KMS-11 (cell line): ENCODE measurements at regions not wholly inside any gene's neighbourhood (a gene's known extent, or its start where the extent isn't known, plus 50 kb on each side); places are given as distances from the start of the nearest gene placed in this dataset.

Source experiments
- H2AFZ ChIP-seq: fragments of 200-600 bp; sonication (generic); 2 replicates; pipeline ENCODE4 v1.6.1; 2016; ENCODE audit warnings: antibody characterized with exemption, mixed run types, low read depth
- H3K27ac ChIP-seq: fragments of 200-600 bp; sonication (generic); 2 replicates; pipeline ENCODE4 v1.6.1; 2016; ENCODE audit warnings: mild to moderate bottlenecking, mixed run types
- H3K27me3 ChIP-seq: fragments of 200-600 bp; sonication (generic); 2 replicates; pipeline ENCODE4 v1.6.1; 2017; ENCODE audit warnings: mild to moderate bottlenecking, low read depth, mixed run types, moderate library complexity; ENCODE audit not compliant: insufficient read depth
- H3K36me3 ChIP-seq: fragments of 200-600 bp; sonication (generic); 2 replicates; pipeline ENCODE4 v1.6.1; 2017; ENCODE audit warnings: mild to moderate bottlenecking, mixed run types; ENCODE audit not compliant: insufficient read depth
- H3K4me1 ChIP-seq: fragments of 200-600 bp; sonication (generic); 2 replicates; pipeline ENCODE4 v1.6.1; 2016; ENCODE audit warnings: mild to moderate bottlenecking, low read depth, mixed run types; ENCODE audit not compliant: poor library complexity, severe bottlenecking
- H3K4me2 ChIP-seq: fragments of 200-600 bp; sonication (generic); 2 replicates; pipeline ENCODE4 v1.7.0; 2016; ENCODE audit warnings: mild to moderate bottlenecking, mixed run types
- H3K4me3 ChIP-seq: fragments of 200-600 bp; sonication (generic); IDR thresholded peaks from 2 replicates; pipeline ENCODE4 v1.6.1; 2017; ENCODE audit warnings: low read depth, low read length, mixed read lengths; ENCODE audit not compliant: insufficient read depth
- H3K79me2 ChIP-seq: fragments of 200-600 bp; sonication (generic); 2 replicates; pipeline ENCODE4 v1.6.1; 2016; ENCODE audit warnings: low read depth, mixed run types; ENCODE audit not compliant: insufficient read depth
- H3K9ac ChIP-seq: fragments of 200-600 bp; sonication (generic); 2 replicates; pipeline ENCODE4 v1.6.1; 2016; ENCODE audit warnings: mild to moderate bottlenecking, mixed run types
- H4K20me1 ChIP-seq: fragments of 200-600 bp; sonication (generic); 2 replicates; pipeline ENCODE4 v1.6.1; 2016; ENCODE audit warnings: mild to moderate bottlenecking, mixed run types; ENCODE audit not compliant: insufficient read depth
- CTCF ChIP-seq: fragments of 200-600 bp; sonication (generic); conservative IDR thresholded peaks from 2 replicates; pipeline ENCODE4 v1.6.1; 2017; ENCODE audit warnings: low read depth, mild to moderate bottlenecking, antibody characterized with exemption, low read length, moderate library complexity, mixed read lengths

GRCh38 chr5:92378966-92379611, 996.0 kb upstream of the ARRDC3 start:
- Histone ChIP-seq H3K27me3 (no peaks in the 10 kb centered on the region), H3K9ac (no peak overlapping the region), H3K4me1 (no peaks in the 10 kb centered on the region), H3K27ac (no peak overlapping the region), H3K79me2 (no peaks in the 10 kb centered on the region), H2AFZ (no peak overlapping the region), H3K4me2 (no peak overlapping the region), H3K4me3 (no peak overlapping the region), H4K20me1 (no peaks in the 10 kb centered on the region), H3K36me3 (no peaks in the 10 kb centered on the region)
- no peak for TF ChIP-seq CTCF

- H3K4me3 ChIP-seq = no peak overlapping the region
Observed at GRCh38 chr5:92374859-92375258, 991.7 kb upstream of the ARRDC3 start.

GRCh38 chr5:92372766-92373165, 989.6 kb upstream of the ARRDC3 start:
- H3K4me1 ChIP-seq = no peaks in the 10 kb centered on the region
- no peaks in the 10 kb centered on the region for H3K36me3 ChIP-seq
- H3K27ac ChIP-seq = no peak overlapping the region
- H3K9ac ChIP-seq = no peak overlapping the region
- H3K79me2 ChIP-seq = no peaks in the 10 kb centered on the region
- H3K4me3 ChIP-seq = no peak overlapping the region
- no peak for TF ChIP-seq CTCF
- no peak overlapping the region for H3K4me2 ChIP-seq
- H3K27me3 ChIP-seq = no peaks in the 10 kb centered on the region
- no peak overlapping the region for H2AFZ ChIP-seq
- no peaks in the 10 kb centered on the region for H4K20me1 ChIP-seq

More at GRCh38 chr5:92374859-92375258, 991.7 kb upstream of the ARRDC3 start:
- Histone ChIP-seq H3K9ac (no peak overlapping the region), H4K20me1 (no peaks in the 10 kb centered on the region), H3K4me1 (no peaks in the 10 kb centered on the region), H2AFZ (no peak overlapping the region), H3K79me2 (no peaks in the 10 kb centered on the region), H3K36me3 (no peaks in the 10 kb centered on the region), H3K27ac (no peak overlapping the region), H3K4me2 (no peak overlapping the region), H3K27me3 (no peaks in the 10 kb centered on the region)
- no peak for TF ChIP-seq CTCF

- no peak overlapping the region for H2AFZ ChIP-seq
- H3K4me1 ChIP-seq = no peaks in the 10 kb centered on the region
- H3K4me3 ChIP-seq = no peak overlapping the region
- no peak overlapping the region for H3K9ac ChIP-seq
- H3K27ac ChIP-seq = no peak overlapping the region
- H3K27me3 ChIP-seq = no peaks in the 10 kb centered on the region
- TF ChIP-seq CTCF = no peak
- no peaks in the 10 kb centered on the region for H3K36me3 ChIP-seq
- no peak overlapping the region for H3K4me2 ChIP-seq
- no peaks in the 10 kb centered on the region for H4K20me1 ChIP-seq
- no peaks in the 10 kb centered on the region for H3K79me2 ChIP-seq
Observed at GRCh38 chr5:92371889-92372235, 988.7 kb upstream of the ARRDC3 start.
